GM19025 (cell line): ENCODE measurements at regions not wholly inside any gene's neighbourhood (a gene's known extent, or its start where the extent isn't known, plus 50 kb on each side); places are given as distances from the start of the nearest gene placed in this dataset.

Experiments used
- ATAC-seq: cut with Tn5 transposase; IDR thresholded peaks from one replicate; pipeline ENCODE4 v1.9.1; 2021; ENCODE audit warnings: mild to moderate bottlenecking, low read depth, moderate library complexity; ENCODE audit not compliant: unreplicated experiment

DNA sequence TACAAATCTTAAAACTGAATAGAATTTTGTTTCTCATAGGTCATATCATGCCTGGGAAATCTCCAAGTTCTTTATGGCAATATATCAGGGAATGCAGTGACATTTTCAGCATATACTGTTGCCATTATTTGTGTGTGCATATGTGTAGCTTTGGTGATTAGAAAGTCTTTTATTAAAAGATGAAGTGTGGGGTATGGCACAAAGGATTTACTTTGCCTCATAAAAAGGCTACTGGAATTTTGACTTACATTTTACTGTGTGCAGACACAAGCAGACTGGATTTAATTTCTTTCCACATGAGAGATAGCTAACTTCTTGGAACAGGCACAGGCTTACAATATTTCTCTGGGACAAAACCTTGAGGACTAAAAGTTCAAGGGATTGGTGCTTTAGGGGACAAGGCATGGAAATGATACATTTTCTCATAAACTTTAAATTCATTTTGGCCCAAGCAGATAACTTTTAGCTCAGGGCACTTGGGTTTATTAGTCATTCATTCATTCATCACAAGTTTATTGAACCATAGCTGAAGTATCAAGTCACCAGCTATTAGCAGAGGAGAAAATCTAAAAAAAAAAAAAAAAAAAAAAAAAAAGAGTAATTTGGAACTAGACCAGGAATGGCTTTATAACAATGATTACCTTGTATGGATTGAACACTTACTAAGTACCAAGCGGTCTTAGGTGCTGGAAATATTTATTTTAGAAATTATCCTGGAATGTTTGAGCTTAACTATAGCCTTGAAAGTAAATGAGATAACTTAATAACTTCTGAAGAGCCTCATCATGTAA is 191.5 kb downstream of the SLIT2 start:
- no peak for ATAC-seq

DNA sequence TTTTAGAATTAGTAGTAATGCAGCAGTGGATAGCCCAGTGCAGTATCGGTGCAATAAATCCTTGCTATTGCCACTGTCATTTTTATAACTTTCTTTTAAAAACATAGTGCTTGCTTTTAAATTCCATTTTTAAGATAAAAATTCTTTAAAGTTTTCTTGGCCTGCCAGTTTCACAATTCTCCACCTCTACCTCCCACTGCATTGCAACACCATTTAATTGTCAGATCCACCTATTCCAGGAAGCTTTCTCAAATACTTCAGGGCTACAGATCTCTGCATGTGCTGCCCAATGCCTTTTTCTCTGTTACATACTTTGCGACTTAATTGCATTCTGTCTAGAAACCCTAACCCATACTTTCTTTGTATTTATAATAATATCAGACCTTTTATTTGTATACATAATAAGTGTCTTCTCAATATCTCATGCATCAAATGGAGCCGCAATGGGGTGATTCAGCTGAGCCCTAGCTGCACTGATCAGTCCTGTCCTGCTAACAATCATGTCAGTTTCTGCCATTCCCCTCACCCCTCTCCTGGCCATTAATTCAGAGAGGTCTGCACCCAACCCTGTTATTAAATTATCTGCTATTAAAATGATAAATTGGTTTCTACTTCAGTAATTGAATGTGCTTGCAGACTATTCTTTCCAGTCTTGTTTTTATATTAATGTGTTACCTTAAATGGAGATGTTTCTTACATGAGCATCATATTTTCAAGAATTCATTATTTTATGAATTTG is 193.1 kb downstream of the SLIT2 start:
- no peak for ATAC-seq

DNA sequence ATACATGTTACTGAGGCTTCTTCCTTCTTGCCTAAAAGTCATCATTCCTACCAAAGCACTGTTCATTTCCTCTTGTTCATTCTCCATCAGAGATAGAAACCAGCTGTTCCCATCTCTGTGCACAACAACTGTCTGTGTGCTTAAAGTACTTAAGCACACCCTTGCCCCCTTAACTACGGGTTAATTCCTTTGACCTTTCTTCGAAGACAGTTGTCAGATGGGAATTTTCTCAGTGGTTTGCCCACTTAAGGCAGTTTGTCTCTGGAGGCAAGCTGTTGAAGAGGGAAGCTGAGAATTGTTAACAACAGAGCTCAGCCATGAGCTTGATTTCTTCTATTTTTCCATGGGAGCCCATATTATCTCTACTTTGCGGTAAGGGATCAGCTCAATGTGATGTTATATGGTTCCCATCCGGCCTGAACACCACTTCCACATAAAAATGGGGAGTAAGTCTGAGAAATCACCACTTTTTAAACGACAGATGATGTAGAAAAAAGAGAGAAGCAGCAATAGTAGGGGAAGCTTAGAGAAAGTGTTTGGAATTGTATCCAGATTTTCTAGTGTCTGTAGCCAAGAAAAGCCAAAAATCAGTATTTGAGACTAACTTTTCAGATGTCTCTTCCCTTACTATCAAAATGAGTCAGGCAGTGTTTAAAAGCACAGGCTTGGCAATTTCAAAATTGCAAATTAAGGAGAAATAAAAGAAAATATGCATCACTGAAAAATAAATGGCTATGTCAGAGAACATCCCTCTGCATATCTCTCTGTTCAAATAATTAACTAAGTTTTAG is 194.4 kb downstream of the SLIT2 start:
- ATAC-seq = no peak

DNA sequence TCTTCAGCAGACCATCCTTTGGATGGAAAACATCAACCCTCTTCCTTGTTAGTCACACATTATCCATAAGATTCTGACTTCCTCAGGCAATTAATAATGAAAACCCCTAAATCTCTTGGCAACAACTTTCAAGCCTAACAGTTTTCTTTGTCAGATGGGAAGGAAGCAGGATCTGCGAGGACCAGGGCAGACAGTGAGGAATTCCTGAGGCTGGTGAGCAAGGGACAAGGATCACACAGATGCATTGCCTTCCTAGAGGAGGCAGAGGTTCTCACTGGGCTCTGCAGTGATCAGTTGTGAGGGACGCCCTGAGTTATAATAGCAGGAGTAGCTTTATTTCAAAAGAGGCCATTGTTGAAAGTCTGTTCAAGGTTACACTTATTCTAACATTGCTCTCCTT is 195.4 kb downstream of the SLIT2 start:
- ATAC-seq = no peak

DNA sequence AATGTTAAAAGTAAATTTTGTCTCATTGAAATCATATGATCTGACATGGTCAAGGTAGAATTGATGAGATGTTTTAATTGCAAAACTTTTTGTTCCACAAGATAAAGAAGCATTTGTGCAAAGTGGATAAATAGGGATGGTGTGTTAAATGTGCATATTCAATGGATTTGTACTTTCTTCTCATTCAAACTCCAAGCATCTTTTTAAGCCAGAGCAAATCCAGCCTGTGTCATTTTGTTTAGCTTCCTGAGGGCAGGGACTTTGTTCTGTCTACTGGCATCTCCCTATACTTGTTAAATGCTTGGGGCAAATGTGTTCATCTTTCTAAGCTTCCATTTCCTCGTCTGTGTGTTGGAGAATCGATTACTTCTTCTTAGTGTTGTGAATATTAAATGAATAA is 200.3 kb downstream of the SLIT2 start:
- ATAC-seq = no peak

DNA sequence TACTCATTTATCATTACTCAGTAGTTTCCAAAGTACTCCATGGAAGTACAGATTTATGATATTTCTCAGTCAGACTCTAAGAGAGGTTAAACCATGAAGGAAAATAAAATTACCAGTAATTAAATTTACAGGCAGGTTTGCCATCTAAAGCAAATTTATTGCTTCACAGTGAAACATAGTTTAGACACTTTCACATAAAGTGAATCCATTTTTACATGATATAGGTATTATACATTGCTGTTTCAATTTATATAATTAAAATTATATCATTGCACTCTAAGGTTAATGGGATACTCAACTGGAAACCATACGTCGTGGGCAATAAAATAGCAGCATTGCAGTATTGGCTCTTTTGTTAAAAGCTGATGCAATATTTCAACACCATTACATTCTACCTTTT is 202.8 kb downstream of the SLIT2 start:
- ATAC-seq = no peak

DNA sequence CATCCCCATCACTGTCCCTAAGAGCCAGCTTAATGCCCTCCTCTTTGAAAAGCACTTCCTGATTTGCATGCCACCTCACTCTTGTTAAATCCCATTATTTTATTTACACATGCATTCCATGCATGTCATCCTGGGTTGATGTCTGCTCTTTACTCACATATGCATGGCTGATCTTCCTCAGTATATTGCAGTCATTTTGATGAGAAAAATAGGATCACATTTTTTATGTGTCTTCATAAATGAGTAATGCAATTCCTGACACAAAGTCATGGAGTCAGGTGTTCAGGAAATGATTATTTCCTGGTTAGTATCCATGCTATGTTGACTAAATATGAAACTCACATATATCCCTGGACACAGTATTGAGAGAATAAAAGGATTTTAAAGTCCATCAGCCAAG is 204.7 kb downstream of the SLIT2 start:
- no peak for ATAC-seq

DNA sequence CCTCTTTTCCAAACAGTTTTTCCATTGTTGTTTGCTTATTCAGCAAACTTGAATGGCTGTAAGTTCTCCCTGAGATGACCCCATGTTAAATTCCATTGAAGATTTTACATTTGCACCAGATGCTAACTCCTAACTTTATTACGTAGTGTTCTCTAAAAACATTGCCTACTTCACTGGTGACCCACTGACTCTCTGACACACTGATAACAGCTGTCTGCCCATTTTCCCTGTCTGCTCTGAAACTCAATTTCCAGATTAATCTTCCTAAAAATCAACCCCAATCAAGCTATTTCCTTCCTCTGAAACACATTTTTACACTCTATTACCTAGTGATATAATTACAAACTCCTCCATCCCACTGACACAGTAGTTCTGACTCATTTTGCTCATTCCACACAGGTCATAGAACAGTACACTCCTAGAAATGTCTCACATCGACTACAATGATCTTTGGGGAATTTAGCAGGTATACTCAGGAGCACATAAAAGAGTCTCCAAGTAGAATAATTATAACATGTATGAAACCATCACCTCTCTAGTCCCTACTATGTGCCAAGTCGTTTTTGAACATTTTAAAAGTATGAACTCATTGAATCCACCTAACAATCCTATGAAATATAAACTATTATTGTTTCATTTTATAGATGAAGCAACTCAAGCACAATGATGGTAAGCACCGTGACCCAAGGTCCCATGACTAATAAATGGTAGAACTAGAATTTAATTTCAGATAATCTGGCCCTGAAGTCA is 210.9 kb downstream of the SLIT2 start:
- ATAC-seq = no peak

DNA sequence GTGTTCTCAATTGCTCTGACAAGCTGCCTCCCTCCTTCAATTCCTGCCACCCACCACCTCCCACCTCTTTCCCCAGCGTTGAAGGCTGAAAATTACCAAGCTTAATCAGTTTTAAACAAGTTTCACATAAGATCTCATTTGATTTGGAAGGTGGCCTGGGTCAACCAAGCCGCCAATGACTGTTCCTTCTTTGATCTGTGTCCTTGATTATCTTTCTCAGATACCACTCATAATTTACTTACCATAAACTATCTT is 211.4 kb downstream of the SLIT2 start:
- ATAC-seq = no peak

DNA sequence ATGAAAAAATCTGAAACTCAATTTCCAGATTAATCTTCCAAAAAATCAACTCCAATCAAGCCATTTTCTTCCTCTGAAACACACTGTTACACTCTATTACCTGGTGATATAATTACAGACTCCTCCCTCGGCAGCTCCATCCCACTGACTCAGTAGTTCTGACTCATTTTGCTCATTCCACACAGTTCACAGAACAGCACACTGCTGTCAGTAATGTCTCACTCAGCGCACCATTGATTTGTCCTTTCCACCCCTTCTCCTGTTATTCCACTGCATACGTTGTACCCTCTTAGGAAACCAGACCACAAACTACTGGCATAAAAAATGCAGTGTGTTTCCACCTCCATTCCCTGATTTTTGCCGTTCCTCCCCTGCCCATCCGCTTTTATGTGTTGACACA is 212.7 kb downstream of the SLIT2 start:
- no peak for ATAC-seq

DNA sequence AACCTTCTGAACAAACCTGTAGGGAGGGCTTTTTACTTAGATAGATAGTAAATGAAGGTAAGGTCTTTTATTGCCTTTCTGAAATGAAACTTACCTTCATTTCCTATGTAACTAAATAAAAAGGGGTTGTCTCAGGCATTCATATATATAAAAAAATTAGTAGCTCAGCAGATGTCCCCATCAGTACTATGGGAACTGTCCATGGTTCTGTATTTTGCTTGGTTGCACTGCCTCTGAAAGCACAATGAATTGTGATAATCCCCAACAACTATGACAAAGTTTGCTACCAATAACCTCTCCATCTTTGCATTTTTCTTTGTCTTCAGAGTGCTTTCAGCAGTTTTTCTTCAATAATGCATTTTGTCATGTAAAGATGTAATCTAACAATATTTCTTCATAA is 222.4 kb downstream of the SLIT2 start:
- no peak for ATAC-seq

DNA sequence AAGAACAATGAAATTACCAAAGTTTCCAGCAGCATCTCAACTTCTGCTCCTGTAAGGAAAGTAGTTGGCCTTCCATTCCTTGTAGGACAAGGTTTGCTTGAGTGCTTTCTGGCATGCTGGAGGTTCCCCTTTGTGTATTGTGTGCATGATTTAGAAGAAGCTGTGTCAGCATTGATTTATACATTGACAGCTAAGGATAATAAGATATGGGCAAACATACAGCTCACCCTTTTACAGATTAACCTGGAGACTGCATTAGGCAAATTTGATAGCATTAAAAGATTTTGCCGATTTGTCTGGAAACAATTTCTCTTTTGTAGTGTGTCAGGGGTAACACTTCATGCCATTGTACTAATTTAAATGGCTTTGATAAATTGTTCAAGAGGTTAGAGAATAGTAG is 221.8 kb upstream of the PACRGL start:
- no peak for ATAC-seq

DNA sequence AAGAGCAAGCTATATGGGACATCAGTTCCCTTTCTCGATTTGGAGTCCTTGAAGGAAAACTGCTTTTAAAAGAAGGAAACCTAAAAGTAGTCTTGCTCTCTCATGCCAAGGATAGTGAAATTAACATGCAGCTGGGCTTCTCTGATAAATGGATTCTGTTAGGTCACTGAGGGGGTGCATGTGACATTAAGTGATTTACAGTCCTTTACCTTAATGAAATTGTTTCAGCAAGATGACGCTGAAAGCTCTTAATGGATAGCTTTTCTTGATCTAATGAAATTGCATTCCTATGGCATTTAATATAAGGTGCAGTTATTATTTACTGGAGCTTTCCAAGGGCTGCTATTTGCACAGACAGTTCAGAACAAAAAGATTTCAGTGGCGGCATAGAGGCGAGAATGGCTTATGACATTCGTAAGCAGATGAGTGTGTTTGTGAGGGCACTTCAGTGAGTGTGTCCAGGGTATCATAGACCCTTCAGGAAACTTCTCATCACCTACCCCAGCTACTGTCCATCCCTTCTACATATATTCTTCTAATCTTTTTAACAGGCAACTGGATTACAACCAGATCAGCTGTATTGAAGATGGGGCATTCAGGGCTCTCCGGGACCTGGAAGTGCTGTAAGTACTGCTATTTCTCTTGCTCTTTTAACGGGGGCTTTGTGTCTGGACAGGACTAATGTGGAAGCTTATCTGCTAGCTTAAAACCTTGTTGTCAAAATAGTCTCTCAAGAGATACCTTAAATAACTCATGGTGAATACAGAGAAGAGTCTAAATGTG is 219.9 kb upstream of the PACRGL start:
- ATAC-seq = no peak

DNA sequence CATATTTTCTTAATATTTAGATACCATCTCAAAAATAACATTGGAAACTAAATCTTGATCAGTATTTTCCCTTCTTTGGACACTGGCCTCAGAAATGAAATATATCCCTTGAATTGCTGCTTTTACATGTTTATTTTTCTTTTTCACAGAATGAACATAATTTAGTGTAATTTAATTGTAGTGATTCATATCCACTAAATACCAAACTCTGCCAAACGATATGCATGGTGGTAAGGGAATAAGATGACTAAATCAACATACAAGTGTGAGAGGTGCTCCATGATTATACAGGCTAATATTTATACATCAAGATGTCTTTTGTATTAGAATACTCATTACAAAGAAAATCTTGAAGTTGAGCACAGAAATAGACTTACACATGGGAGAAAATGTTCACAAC is 216.8 kb upstream of the PACRGL start:
- no peak for ATAC-seq

DNA sequence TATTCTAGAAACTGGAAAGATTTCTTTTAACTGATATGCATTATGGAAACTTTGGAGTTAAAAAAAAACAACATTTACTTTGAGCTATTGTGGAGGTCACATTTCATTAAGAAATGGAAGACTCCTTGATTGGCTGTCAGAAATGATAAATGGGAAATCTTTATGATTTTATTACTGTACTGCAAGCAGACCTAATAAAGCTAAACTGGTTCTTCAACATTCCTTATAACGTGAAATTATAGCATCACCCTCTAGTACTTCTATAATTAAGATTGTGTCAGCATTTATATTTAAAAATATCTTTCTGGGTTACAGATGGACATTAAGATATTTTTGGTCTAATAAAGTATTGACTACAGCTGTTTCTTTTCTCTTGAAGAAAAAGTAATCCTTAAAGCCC is 213.8 kb upstream of the PACRGL start:
- ATAC-seq = no peak

DNA sequence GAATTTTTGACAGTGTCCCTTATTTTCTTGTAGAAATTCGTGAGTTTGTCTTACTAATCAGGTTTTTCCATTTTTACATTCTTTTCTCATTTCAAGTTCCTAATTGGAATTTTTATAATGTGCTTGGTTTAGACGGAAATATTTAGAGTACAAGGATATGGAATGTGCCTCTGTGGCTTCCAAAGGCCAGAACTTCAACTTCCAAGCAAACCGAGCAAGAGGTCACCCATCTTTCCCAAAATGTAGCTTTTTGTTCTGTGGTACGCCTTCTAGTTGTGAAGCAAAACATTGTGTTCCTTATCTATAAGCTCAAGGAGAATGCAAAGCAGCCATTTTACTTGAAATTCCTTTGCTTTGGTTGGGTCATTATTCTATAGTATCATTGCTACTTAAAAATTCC is 212.8 kb upstream of the PACRGL start:
- no peak for ATAC-seq

DNA sequence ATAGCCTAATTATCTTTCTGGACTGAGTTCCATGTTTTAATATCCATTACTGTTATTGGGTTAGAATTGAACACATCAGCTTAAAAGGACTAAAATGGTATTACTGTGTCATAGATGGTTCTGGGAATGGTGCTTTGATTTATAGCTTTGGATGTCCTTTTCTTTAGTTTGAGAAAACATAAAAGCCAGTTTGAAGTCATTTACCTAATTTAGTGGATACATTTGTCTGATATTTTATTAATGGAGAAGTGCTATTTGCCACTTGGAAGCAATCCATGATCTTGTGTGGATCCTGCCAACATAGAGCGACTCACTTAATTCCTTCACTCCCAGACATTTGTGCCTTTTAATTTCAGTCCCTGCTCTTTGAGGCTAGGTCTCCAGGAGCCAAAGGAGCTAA is 212.4 kb upstream of the PACRGL start:
- ATAC-seq = no peak

DNA sequence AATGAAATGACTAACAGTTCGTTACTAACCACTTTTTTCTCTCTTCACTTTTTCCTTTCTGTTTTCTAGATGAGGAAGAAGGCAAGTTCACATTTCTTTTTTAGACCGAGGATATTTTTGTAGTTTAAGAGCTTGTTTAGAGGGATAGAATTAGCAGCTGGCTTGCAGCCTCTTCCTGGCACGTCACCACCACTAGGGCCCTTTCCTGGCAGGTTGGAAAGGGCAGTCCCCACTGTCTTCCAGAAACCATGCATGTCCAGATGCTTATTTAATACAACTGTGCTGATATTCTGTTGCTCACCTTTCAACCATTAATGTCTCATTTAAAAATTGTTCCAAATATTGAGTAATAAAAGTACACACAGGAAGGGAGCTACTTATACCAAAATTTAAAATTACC is 209.5 kb upstream of the PACRGL start:
- ATAC-seq = no peak

DNA sequence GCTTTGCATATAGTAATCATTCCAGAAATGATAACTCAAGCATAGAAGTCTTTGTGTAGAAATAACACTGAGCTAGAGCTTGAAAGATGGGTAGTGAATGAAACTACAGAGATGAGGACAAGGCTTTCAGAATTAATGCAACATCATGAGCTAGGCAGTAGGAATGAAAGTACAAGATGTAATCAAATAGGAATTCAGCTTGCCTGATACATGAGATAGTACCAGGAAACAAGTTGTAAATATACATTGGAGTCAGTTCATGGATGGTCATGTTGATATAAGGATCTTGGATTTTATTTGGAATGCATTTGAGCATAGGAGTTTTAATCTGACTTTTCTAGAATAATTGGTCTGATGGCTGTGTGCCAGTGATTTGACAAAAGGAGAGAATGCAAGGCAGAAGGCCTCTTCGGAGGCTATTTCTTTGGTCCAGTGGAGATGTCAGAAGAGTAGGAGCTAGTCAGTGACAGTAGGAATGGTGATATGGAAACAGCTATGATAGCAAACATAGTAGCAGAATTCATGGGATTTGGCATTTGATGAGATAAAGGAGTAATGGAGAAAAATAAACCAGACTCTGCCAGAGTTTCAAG is 206.4 kb upstream of the PACRGL start:
- no peak for ATAC-seq

DNA sequence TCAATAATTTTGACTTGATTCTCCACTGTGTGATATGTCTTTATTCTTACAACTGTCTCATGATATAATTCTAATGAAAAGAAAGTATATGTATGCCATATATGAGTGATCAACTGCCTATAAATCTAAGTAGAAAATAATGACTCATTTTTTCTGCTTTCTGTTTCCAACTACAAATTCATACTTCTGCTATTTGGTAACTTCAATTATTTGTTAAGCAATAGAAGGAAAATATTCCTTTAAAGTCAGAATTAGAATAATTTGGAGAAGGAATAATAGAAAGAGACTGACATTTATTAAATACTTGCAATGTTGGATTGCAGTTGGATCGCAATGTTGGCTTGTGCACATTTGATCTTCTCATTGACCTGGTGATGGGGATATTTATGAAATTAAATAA is 204.2 kb upstream of the PACRGL start:
- ATAC-seq = no peak
